ENCODE measurements at regions not wholly inside any gene's neighbourhood (a gene's known extent, or its start where the extent isn't known, plus 50 kb on each side); places are given as distances from the start of the nearest gene placed in this dataset.

DNA sequence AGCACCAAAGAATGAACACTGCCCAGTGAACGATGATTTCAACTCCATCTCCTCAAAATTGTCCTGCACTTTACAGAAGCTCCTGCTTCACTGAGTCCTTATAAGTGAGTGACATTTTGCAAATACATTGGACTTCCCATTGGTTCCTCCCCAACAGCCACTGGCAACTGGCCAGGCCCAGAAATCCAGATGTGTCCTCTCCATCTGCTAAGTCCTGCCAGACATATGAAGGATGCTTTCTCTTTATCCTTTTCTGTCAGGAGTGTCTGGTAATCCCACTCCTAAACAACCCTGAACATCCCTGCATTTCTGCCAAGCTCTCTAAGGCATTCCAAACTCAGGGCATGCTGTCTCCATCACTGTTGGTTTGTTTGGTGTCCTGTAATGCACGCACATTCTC lies 271.8 kb downstream of the RRAGC start:
- TF ChIP-seq YY1 (IDR thresholded peaks at IDR 0.05; ENCODE audit: insufficient read depth, insufficient read length) = no peak
- TF ChIP-seq SUZ12 (IDR thresholded peaks at IDR 0.05; ENCODE audit: extremely low read depth, insufficient read depth, insufficient read length) = no peak
